GM10248 (cell line): ENCODE measurements at regions not wholly inside any gene's neighbourhood (a gene's known extent, or its start where the extent isn't known, plus 50 kb on each side); places are given as distances from the start of the nearest gene placed in this dataset.

Experiments used
- CTCF ChIA-PET: fragments of 300-600 bp; sonication (Branson Sonifier 250); formaldehyde crosslinking; extraction: SDS; loops from one replicate; lab custom pipeline; 2021; ENCODE audit warnings: antibody characterized with exemption; lab: Yijun Ruan, JAX
- POLR2A ChIA-PET: fragments of 350-650 bp; sonication (Branson Sonifier 250); formaldehyde crosslinking; extraction: SDS; loops from one replicate; lab custom pipeline; 2020; ENCODE audit warnings: antibody characterized with exemption; lab: Yijun Ruan, JAX
- DNase-seq: peaks from one replicate; pipeline ENCODE4 v3.0.0; 2012; ENCODE audit errors: extremely low spot score
- TF ChIP-seq, protein P1 (sequence below): IDR thresholded peaks from 2 replicates; pipeline ENCODE4 v1.5.1; 2012; ENCODE audit warnings: mild to moderate bottlenecking, low read depth; ENCODE audit errors: extremely low read depth, missing control alignments, control extremely low read depth

- ChIA-PET POLR2A (no interaction called here), CTCF (interaction anchor here (1.4 to 1.5 kb wide), 2 partner anchors 182 to 362 kb away, joined by 3 to 8 read pairs; no protein-coding TSS in a partner anchor)
- no peak for DNase-seq
- TF ChIP-seq, protein P1, sequence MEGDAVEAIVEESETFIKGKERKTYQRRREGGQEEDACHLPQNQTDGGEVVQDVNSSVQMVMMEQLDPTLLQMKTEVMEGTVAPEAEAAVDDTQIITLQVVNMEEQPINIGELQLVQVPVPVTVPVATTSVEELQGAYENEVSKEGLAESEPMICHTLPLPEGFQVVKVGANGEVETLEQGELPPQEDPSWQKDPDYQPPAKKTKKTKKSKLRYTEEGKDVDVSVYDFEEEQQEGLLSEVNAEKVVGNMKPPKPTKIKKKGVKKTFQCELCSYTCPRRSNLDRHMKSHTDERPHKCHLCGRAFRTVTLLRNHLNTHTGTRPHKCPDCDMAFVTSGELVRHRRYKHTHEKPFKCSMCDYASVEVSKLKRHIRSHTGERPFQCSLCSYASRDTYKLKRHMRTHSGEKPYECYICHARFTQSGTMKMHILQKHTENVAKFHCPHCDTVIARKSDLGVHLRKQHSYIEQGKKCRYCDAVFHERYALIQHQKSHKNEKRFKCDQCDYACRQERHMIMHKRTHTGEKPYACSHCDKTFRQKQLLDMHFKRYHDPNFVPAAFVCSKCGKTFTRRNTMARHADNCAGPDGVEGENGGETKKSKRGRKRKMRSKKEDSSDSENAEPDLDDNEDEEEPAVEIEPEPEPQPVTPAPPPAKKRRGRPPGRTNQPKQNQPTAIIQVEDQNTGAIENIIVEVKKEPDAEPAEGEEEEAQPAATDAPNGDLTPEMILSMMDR: no peak
Observed at GRCh38 chr21:32834916-32835235, 63.3 kb upstream of the PAXBP1 start.

DNA sequence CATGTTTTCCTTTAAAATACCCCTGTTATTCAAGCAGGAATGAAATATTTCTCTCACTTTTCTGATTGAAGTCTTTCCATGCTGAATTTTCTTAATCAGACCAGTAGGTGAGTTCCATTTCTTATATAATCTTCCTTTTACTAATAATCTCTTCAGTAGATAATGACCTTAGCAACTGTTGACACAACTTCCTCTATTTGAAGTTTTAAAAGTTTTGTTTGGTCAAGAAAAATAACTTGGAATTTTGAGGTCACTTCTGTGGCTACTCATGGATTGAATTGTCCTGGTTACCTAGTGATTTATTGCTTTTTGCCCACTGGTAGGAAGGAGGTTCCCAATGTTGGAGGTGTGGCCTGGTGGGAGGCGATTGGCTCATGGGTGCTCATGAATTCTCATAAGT, 70.6 kb upstream of the PAXBP1 start:
- no peak for DNase-seq
- POLR2A ChIA-PET: no interaction called here
- TF ChIP-seq, protein P1: no peak
- CTCF ChIA-PET: interaction anchor here (1.3 kb wide), 1 partner anchor 358 kb away, joined by 3 read pairs; no protein-coding TSS in a partner anchor

DNA sequence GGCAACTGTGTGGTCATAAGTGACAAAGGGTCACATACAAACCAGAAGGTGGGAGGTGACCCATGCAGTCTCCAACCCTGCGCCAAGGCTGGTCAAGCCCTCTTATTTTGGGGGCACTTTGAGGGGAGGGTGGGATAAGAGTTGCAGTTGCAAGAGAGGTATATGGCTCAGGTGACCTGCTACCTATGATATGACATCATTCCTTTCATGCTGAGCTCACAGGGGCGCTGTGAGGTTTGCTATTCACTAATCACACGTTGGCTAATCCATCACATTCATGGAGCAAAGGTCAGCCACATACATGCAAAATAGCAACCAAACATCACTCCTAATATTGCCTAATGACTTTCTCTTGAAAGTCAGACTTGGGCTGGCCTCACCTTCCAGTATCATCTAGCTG, 72.0 kb upstream of the PAXBP1 start:
- POLR2A ChIA-PET: no interaction called here
- no peak for DNase-seq
- TF ChIP-seq, protein P1: no peak
- CTCF ChIA-PET: interaction anchor here (1.3 kb wide), 1 partner anchor 8 kb away, joined by 3 read pairs; no protein-coding TSS in a partner anchor

DNA sequence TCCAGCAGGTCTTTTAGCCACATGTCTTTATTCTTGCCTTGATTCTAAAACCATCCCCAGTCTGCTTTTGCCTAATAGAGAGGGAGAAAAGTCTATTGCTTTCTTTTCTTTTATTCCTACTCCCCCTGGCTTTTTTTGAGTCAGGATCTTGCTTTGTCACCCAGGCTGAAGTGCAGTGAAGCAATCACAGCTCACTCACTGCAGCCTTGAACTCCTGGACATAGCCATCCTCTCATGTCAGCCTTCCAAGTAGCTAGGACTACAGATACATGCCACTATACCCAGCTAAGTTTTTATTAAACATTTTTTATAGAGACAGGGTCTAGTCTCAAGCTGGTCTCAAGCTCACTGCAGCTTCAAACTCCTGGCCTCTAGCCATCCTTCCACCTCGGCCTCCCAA, 72.5 kb upstream of the PAXBP1 start:
- ChIA-PET POLR2A (no interaction called here), CTCF (interaction anchor here (0.7 to 1.3 kb wide), 2 partner anchors 8 to 16 kb away, joined by 3 read pairs; no protein-coding TSS in a partner anchor)
- no peak for DNase-seq
- TF ChIP-seq, protein P1: no peak

DNA sequence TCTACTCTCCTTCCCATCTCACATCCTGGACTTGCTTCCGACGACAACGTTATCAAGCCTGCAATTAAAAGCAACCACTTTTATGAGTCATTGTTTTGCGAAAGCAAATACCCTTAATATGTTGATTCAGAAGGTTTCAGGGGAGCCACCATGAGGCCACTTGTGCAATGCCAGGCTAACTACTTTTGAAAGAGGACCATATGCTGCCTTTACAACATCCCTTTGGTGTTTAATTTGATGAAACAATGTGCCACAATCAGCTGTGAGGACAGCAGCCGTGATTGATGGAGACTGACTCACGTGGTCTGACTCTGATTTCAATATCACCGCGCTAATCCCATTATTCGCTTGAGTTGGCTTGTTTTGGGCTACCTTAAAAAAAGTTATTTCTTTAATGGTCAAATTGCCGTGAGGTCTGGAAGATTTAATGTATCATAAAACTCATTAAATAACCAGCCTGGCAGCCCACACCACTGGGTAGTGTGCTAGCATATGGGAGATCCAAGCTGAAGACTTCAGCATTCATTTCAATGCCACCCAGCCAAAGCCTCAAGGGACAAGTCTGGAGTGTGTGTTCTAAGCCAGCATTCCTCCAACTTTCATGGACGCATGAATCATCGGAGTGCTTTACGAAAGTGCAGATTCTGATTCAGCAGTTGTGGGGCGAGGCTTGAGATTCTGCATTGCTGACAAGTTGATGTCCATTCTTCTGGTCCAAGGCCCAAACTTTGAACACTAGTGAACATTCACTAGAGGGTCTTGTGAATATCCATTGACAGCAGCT, 73.3 kb upstream of the PAXBP1 start:
- ChIA-PET CTCF (interaction anchor here (1.3 kb wide), 1 partner anchor 9 kb away, joined by 3 read pairs; no protein-coding TSS in a partner anchor), POLR2A (no interaction called here)
- DNase-seq: no peak
- TF ChIP-seq, protein P1: no peak

DNA sequence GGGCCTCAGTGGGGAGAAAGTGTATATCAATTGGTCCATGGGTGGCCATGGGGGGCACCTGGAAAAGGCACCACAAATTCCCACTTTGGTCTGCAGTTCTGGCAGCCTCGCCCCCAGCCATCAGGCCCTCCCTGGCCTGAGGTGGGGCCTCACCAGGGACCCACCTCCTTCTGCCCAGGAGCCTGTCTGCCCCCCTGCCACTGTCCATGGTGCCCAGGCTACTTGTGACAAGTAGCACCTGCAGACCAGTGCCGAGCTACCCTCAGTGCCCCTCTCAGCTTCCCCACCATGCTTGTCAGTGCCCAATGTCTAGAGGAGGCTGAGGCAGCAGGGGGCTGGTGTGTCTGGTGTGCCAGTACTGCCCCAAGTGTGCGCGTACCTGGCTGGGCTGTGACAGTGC, 87.1 kb upstream of the PAXBP1 start:
- DNase-seq: no peak
- TF ChIP-seq, protein P1: no peak
- ChIA-PET POLR2A (no interaction called here), CTCF (interaction anchor here (1.8 kb wide), 1 partner anchor 82 kb away, joined by 6 read pairs; no protein-coding TSS in a partner anchor)
